RWPE1 (cell line): ENCODE measurements at regions not wholly inside any gene's neighbourhood (a gene's known extent, or its start where the extent isn't known, plus 50 kb on each side); places are given as distances from the start of the nearest gene placed in this dataset.

Experiments
- CTCF ChIA-PET: fragments of 350-600 bp; sonication (Branson Sonifier 250); formaldehyde crosslinking; extraction: SDS; loops from one replicate; lab custom pipeline; 2021; lab: Yijun Ruan, JAX
- POLR2A ChIA-PET: fragments of 400-600 bp; formaldehyde crosslinking; extraction: SDS; loops from one replicate; lab custom pipeline; 2020; ENCODE audit warnings: antibody characterized with exemption; ENCODE audit not compliant: low non-redundant PET; lab: Yijun Ruan, JAX
- DNase-seq: peaks from one replicate; pipeline ENCODE4 v3.0.0; 2012; ENCODE audit warnings: low spot score
- H3K27ac ChIP-seq: fragments of 450-650 bp; 2 replicates; pipeline ENCODE4 v1.5.1; 2017
- TF ChIP-seq, protein P1 (sequence below): fragments of 450-650 bp; conservative IDR thresholded peaks from 2 replicates; pipeline ENCODE4 v1.5.1; 2017; ENCODE audit warnings: low read depth, mild to moderate bottlenecking

DNA sequence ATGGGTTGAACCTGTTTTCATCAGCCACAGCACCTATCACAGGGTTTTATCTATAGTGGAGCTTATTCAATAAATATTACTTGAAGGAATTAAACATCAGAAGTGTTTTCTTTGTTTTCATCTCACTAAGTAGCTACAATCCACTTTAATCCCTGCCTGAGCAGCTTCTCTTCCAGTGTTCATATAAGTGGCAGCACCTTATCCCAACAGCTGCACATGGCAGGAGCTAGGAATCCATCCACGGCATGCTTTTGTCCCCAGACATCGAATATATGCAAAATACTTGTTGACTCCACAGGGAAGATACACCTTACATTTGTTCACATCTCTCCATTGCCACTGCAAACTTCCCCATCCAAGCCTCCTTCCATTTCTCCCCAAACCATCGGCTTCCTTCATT is 549.8 kb upstream of the FAM241A start:
- TF ChIP-seq, protein P1, sequence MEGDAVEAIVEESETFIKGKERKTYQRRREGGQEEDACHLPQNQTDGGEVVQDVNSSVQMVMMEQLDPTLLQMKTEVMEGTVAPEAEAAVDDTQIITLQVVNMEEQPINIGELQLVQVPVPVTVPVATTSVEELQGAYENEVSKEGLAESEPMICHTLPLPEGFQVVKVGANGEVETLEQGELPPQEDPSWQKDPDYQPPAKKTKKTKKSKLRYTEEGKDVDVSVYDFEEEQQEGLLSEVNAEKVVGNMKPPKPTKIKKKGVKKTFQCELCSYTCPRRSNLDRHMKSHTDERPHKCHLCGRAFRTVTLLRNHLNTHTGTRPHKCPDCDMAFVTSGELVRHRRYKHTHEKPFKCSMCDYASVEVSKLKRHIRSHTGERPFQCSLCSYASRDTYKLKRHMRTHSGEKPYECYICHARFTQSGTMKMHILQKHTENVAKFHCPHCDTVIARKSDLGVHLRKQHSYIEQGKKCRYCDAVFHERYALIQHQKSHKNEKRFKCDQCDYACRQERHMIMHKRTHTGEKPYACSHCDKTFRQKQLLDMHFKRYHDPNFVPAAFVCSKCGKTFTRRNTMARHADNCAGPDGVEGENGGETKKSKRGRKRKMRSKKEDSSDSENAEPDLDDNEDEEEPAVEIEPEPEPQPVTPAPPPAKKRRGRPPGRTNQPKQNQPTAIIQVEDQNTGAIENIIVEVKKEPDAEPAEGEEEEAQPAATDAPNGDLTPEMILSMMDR: no peak
- no peak for DNase-seq
- H3K27ac ChIP-seq: no peak overlapping the region
- CTCF ChIA-PET: interaction anchor here (0.6 kb wide), 1 partner anchor 210 kb away, joined by 4 read pairs; no protein-coding TSS in a partner anchor
- POLR2A ChIA-PET: no interaction called here

DNA sequence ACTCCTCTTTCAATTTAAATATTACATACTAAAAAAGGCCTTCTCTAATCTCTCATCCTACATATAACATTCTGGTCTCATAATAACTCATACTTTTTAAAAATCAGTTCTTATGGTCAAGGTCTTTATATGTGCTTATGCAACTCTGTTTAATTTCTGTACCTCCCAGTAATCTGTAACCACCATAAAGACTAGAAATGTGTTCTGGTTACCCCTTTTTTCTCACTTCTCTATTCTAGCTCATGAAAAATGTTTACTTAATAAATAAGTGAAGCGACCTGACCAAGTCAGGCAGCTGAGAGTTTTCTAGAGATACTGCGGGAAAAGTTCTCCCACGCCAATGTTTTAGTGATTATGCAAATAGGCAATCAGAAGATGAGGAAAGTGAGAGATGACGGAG is 548.8 kb upstream of the FAM241A start:
- TF ChIP-seq, protein P1: no peak
- CTCF ChIA-PET: no interaction called here
- no peak overlapping the region for H3K27ac ChIP-seq
- DNase-seq: no peak
- POLR2A ChIA-PET: no interaction called here

DNA sequence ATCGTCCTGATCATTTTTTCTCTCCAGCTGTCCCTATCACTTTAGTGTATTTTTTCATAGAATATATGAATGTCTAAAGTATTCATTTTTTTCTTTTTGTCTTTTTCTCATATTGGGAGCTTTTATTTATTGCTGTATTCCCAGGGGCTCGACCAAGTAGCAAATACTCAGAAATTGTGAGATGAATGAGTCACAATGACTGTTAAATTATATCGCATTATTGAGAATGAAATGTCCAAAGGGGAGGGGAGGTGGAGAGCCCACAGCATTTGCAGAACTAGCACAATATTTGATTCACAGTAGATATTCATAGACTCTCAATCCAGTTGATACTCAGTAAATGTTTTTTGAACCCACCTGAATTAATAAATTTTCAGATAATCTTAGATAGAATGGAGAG is 543.6 kb upstream of the FAM241A start:
- no peak for DNase-seq
- CTCF ChIA-PET: interaction anchor here (0.6 kb wide), 1 partner anchor 777 kb away, joined by 3 read pairs; no protein-coding TSS in a partner anchor
- POLR2A ChIA-PET: no interaction called here
- TF ChIP-seq, protein P1: no peak
- H3K27ac ChIP-seq: no peak overlapping the region

DNA sequence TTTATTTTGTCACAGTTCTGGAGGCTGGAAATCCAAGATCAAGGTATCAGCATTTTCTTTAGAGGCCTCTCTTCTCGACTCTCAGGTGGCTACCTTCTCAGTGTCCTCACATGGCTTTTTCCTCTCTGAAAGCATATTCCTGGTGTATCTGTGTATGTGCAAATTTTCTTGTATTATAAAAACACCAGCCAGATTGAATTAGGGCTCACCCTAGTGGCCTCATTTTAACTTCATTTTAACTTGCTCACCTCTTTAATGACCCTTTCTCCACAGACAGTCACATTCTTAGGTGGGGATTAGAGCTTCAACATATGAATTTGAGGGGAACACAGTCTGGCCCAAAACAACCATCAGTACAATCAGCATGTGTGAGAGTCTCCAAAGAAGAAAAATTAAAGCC is 542.4 kb upstream of the FAM241A start:
- TF ChIP-seq, protein P1: no peak
- POLR2A ChIA-PET: no interaction called here
- peak; percentile 1 for DNase-seq
- CTCF ChIA-PET: interaction anchor here (0.5 to 0.6 kb wide), 3 partner anchors 27 to 1517 kb away, joined by 3 read pairs; no protein-coding TSS in a partner anchor
- H3K27ac ChIP-seq: no peak overlapping the region

DNA sequence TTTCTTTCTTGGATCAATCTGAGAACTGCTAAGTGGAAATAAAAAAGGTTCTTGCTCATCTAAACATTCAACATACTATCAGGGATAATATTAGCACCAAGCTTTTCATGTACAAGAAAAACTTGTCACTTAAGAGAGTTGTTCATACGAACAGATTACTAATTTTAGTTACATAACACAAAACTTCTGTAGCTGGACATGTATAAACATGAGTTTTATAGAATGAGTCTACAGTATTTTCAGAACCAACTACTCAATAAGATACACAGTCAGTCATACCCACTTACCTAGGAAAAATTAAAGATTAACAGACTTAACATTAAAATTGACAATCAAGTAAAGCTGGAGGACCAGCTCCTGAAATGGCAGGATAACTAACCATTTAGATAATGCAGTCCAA is 540.1 kb upstream of the FAM241A start:
- ChIA-PET CTCF (no interaction called here), POLR2A (no interaction called here)
- no peak overlapping the region for H3K27ac ChIP-seq
- DNase-seq: peak; percentile 1
- TF ChIP-seq, protein P1: no peak

DNA sequence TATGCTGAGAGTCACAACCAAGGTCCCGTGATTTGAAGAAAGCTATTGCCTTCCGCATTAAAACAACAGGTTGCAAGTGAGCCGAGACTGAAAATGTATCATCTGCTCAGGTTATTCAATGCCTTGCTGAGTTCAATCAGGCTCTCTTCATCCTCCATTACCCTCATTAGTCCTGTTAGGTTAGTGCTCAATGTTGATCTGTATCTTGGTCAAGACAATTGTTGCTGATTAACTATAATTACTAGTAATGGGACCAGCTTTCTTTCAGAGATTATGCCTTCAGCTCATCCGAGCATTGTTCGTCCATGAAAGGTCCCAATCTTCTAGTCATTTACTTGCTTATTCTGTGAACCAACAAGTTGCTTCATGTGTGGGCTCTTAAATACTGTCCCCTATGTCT is 534.6 kb upstream of the FAM241A start:
- DNase-seq: no peak

More for the DNA sequence above, 534.6 kb upstream of the FAM241A start:
- no peak overlapping the region for H3K27ac ChIP-seq
- TF ChIP-seq, protein P1: no peak
- ChIA-PET POLR2A (no interaction called here), CTCF (no interaction called here)
